Fibroblast of skin of abdomen (primary cell): ENCODE measurements at regions not wholly inside any gene's neighbourhood (a gene's known extent, or its start where the extent isn't known, plus 50 kb on each side); places are given as distances from the start of the nearest gene placed in this dataset.

Experiments used
- DNase-seq: peaks from one replicate; pipeline ENCODE4 v3.0.0-alpha.2; 2013

GRCh38 chr1:88098881-88099280, 585.2 kb upstream of the PKN2 start:
- DNase-seq: no peak

GRCh38 chr1:88101041-88101440, 583.0 kb upstream of the PKN2 start:
- DNase-seq: no peak

GRCh38 chr1:88104236-88104635, 579.8 kb upstream of the PKN2 start:
- DNase-seq: peak; percentile 45

GRCh38 chr1:88104886-88105285, 579.2 kb upstream of the PKN2 start:
- DNase-seq: no peak

- no peak for DNase-seq
Measured at GRCh38 chr1:88111816-88112215, 572.3 kb upstream of the PKN2 start.

- DNase-seq: no peak
Measured at GRCh38 chr1:88117597-88117996, 566.5 kb upstream of the PKN2 start.

- no peak for DNase-seq
Measured at GRCh38 chr1:88118176-88118845, 565.8 kb upstream of the PKN2 start.

- no peak for DNase-seq
Measured at GRCh38 chr1:88124614-88125013, 559.5 kb upstream of the PKN2 start.

- no peak for DNase-seq
Measured at GRCh38 chr1:88126467-88126866, 557.6 kb upstream of the PKN2 start.

GRCh38 chr1:88133991-88134390, 550.1 kb upstream of the PKN2 start:
- no peak for DNase-seq

- DNase-seq: no peak
Measured at GRCh38 chr1:88134983-88135921, 548.8 kb upstream of the PKN2 start.

- DNase-seq: no peak
Measured at GRCh38 chr1:88139633-88140032, 544.4 kb upstream of the PKN2 start.

- no peak for DNase-seq
Measured at GRCh38 chr1:88140325-88140724, 543.7 kb upstream of the PKN2 start.

GRCh38 chr1:88141499-88142074, 542.5 kb upstream of the PKN2 start:
- no peak for DNase-seq

GRCh38 chr1:88145752-88146151, 538.3 kb upstream of the PKN2 start:
- no peak for DNase-seq

- no peak for DNase-seq
Measured at GRCh38 chr1:88149686-88150085, 534.4 kb upstream of the PKN2 start.

- DNase-seq: no peak
Measured at GRCh38 chr1:88150330-88150729, 533.7 kb upstream of the PKN2 start.

- DNase-seq: no peak
Measured at GRCh38 chr1:88163187-88163586, 520.9 kb upstream of the PKN2 start.

GRCh38 chr1:88168126-88168525, 515.9 kb upstream of the PKN2 start:
- no peak for DNase-seq

GRCh38 chr1:88169139-88169538, 514.9 kb upstream of the PKN2 start:
- no peak for DNase-seq

GRCh38 chr1:88169939-88170338, 514.1 kb upstream of the PKN2 start:
- DNase-seq: no peak

- no peak for DNase-seq
Measured at GRCh38 chr1:88175120-88175630, 508.9 kb upstream of the PKN2 start.

GRCh38 chr1:88175631-88176226, 508.3 kb upstream of the PKN2 start:
- DNase-seq: peak; percentile 67
